Caco-2 (cell line): ENCODE measurements at regions not wholly inside any gene's neighbourhood (a gene's known extent, or its start where the extent isn't known, plus 50 kb on each side); places are given as distances from the start of the nearest gene placed in this dataset.

Experiments used
- BruUV-seq: library from RNA; stranded (reverse); fragments of 400-500 nt; replicated peaks from 2 replicates; lab custom pipeline; 2021; lab: Mats Ljungman, UMichigan
- CTCF ChIA-PET: fragments of 300-600 bp; sonication (Branson Sonifier 250); formaldehyde crosslinking; loops from one replicate; lab custom pipeline; 2022; ENCODE audit warnings: antibody characterized with exemption; lab: Charles Lee
- POLR2A ChIA-PET: fragments of 300-600 bp; sonication (Branson Sonifier 250); formaldehyde crosslinking; loops from one replicate; lab custom pipeline; 2022; ENCODE audit warnings: antibody characterized with exemption; lab: Charles Lee
- DNase-seq, 2 experiments: peaks; one replicate each; pipeline versions ENCODE4 v3.0.0 to v3.0.0-alpha.2; 2020 to 2022
- H3K27me3 ChIP-seq: replicated peaks from 2 replicates; pipeline ENCODE4 v1.6.0; 2011; ENCODE audit warnings: low read length; ENCODE audit not compliant: control insufficient read depth, insufficient read depth
- H3K36me3 ChIP-seq: 2 replicates; pipeline ENCODE4 v1.5.1; 2011; ENCODE audit warnings: low read length; ENCODE audit not compliant: control insufficient read depth, insufficient read depth
- H3K4me1 ChIP-seq: fragments of 250-450 bp; sonication (Bioruptor Pico); 2 replicates; pipeline ENCODE4 v1.5.1; 2020; ENCODE audit warnings: mild to moderate bottlenecking
- H3K4me3 ChIP-seq: 2 replicates; pipeline ENCODE4 v1.5.1; 2011; ENCODE audit warnings: low read depth, mild to moderate bottlenecking, control low read depth, low read length
- H3K9me3 ChIP-seq: fragments of 250-450 bp; sonication (Bioruptor Pico); 2 replicates; pipeline ENCODE4 v1.5.1; 2020; ENCODE audit warnings: mild to moderate bottlenecking, moderate library complexity
- H3K27ac Mint-ChIP-seq: one replicate; pipeline ENCODE4 v1.8.0; 2022; ENCODE audit warnings: mixed read lengths; ENCODE audit not compliant: unreplicated experiment
- H3K27me3 Mint-ChIP-seq: one replicate; pipeline ENCODE4 v1.8.0; 2022; ENCODE audit warnings: mixed read lengths; ENCODE audit not compliant: insufficient read depth, unreplicated experiment
- H3K36me3 Mint-ChIP-seq: one replicate; pipeline ENCODE4 v1.8.0; 2022; ENCODE audit warnings: mild to moderate bottlenecking, mixed read lengths; ENCODE audit not compliant: insufficient read depth, unreplicated experiment
- H3K4me1 Mint-ChIP-seq: one replicate; pipeline ENCODE4 v1.8.0; 2022; ENCODE audit warnings: low read depth, mixed read lengths; ENCODE audit not compliant: unreplicated experiment
- H3K4me3 Mint-ChIP-seq: one replicate; pipeline ENCODE4 v1.8.0; 2022; ENCODE audit warnings: mild to moderate bottlenecking, moderate library complexity, mixed read lengths; ENCODE audit not compliant: unreplicated experiment
- H3K9me3 Mint-ChIP-seq: one replicate; pipeline ENCODE4 v1.8.0; 2022; ENCODE audit warnings: mixed read lengths; ENCODE audit not compliant: unreplicated experiment
- CTCF ChIP-seq, 2 experiments: fragments of 200-600 bp in 1 of 2; IDR thresholded peaks; 1 replicate in 1 of 2; 2 replicates in 1 of 2; pipeline versions ENCODE4 v1.5.1 to v1.8.0; 2011 to 2022; ENCODE audit warnings: antibody characterized with exemption in 1 of 2, control low read depth in 1 of 2, inconsistent platforms in 1 of 2, low read depth in 1 of 2, low read length in 1 of 2, mild to moderate bottlenecking in 1 of 2, moderate library complexity in 1 of 2; ENCODE audit not compliant: insufficient read depth in 1 of 2, severe bottlenecking in 1 of 2, unreplicated experiment in 1 of 2
- intact Hi-C: fragments of 100-400 bp; cut with micrococcal nuclease; formaldehyde crosslinking; loops from one replicate; pipeline ENCODE4 v1.10.0; 2022; ENCODE audit not compliant: unreplicated experiment

- no TSS peak for BruUV-seq
- no peaks in the 10 kb centered on the region for H3K4me1 ChIP-seq
- H3K27me3 Mint-ChIP-seq, result no peaks in the 10 kb centered on the region
- H3K4me3 Mint-ChIP-seq, result no peak overlapping the region
- CTCF ChIA-PET, result no interaction called here
- POLR2A ChIA-PET, result no interaction called here
- H3K9me3 Mint-ChIP-seq, result no peaks in the 10 kb centered on the region
- no peaks in the 10 kb centered on the region for H3K4me1 Mint-ChIP-seq
- no peak for DNase-seq
- H3K27ac Mint-ChIP-seq, result no peak overlapping the region
- intact Hi-C loops, result no loop called here
- H3K4me3 ChIP-seq, result no peak overlapping the region
- no peaks in the 10 kb centered on the region for H3K36me3 ChIP-seq
- no peaks in the 10 kb centered on the region for H3K36me3 Mint-ChIP-seq
- no peak for TF ChIP-seq CTCF (IDR thresholded peaks at IDR 0.05; ENCODE audit: insufficient read depth in 1 of 2, low read depth in 1 of 2, low read length in 1 of 2, severe bottlenecking in 1 of 2, unreplicated experiment in 1 of 2)
- H3K27me3 ChIP-seq, result no peaks in the 10 kb centered on the region; the same call in 1 of the 2 replicates
- H3K9me3 ChIP-seq, result no peaks in the 10 kb centered on the region
Measured at GRCh38 chr13:22227895-22228294, 557.0 kb downstream of the FGF9 start.

- Mint-ChIP-seq H3K27me3 (no peaks in the 10 kb centered on the region), H3K4me3 (no peak overlapping the region), H3K4me1 (no peaks in the 10 kb centered on the region), H3K9me3 (no peaks in the 10 kb centered on the region), H3K36me3 (no peaks in the 10 kb centered on the region), H3K27ac (no peak overlapping the region)
- BruUV-seq, result no TSS peak
- Histone ChIP-seq H3K4me3 (no peak overlapping the region), H3K9me3 (no peaks in the 10 kb centered on the region), H3K4me1 (no peaks in the 10 kb centered on the region), H3K27me3 (no peaks in the 10 kb centered on the region; the same call in 1 of the 2 replicates), H3K36me3 (no peaks in the 10 kb centered on the region)
- ChIA-PET CTCF (no interaction called here), POLR2A (no interaction called here)
- no peak for TF ChIP-seq CTCF (IDR thresholded peaks at IDR 0.05; ENCODE audit: insufficient read depth in 1 of 2, low read depth in 1 of 2, low read length in 1 of 2, severe bottlenecking in 1 of 2, unreplicated experiment in 1 of 2)
- intact Hi-C loops, result no loop called here
- no peak for DNase-seq
Measured at GRCh38 chr13:22229916-22230315, 559.0 kb downstream of the FGF9 start.

- DNase-seq, result no peak
- no peak overlapping the region for H3K4me3 Mint-ChIP-seq
- no peaks in the 10 kb centered on the region for H3K4me1 Mint-ChIP-seq
- Histone ChIP-seq H3K27me3 (no peaks in the 10 kb centered on the region), H3K4me1 (no peaks in the 10 kb centered on the region), H3K4me3 (no peak overlapping the region), H3K36me3 (no peaks in the 10 kb centered on the region), H3K9me3 (no peaks in the 10 kb centered on the region)
- BruUV-seq, result no TSS peak
- no peak for TF ChIP-seq CTCF (IDR thresholded peaks at IDR 0.05; ENCODE audit: insufficient read depth in 1 of 2, low read depth in 1 of 2, low read length in 1 of 2, severe bottlenecking in 1 of 2, unreplicated experiment in 1 of 2)
- POLR2A ChIA-PET, result no interaction called here
- H3K36me3 Mint-ChIP-seq, result no peaks in the 10 kb centered on the region
- H3K27ac Mint-ChIP-seq, result no peak overlapping the region
- H3K27me3 Mint-ChIP-seq, result no peaks in the 10 kb centered on the region
- H3K9me3 Mint-ChIP-seq, result no peaks in the 10 kb centered on the region
- CTCF ChIA-PET, result interaction anchor here (0.5 kb wide), 1 partner anchor 108 kb away, joined by 3 read pairs; no protein-coding TSS in a partner anchor
- intact Hi-C loops, result no loop called here
Measured at GRCh38 chr13:22232186-22232585, 561.3 kb downstream of the FGF9 start.
